ENCODE measurements at regions not wholly inside any gene's neighbourhood (a gene's known extent, or its start where the extent isn't known, plus 50 kb on each side); places are given as distances from the start of the nearest gene placed in this dataset.

DNA sequence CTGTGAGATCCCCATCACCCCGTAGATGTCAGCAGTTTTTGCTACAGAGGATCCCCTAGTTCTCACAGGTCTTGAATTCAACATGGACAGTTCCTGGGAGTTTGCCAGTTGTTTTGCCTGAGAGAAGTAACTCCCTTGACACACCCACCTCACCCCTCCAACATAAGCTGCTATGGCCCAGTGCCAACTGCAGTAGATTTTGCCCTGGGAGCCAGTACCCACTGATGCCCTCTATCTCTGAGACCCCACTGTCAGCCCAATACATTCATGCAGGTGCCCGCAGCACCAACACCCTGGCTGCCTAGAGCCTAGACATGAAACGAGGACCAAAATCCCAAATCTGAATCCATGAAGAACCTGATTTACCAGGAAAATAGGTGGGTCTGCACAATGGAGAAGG lies 583.9 kb upstream of the CTNND2 start:
- no peaks in the 10 kb centered on the region for H3F3A ChIP-seq (ENCODE audit: control insufficient read depth, insufficient read depth)
- H3K4me3 ChIP-seq (ENCODE audit: low read length), result no peak overlapping the region
- H3K9me3 ChIP-seq (ENCODE audit: control insufficient read depth, insufficient read depth, low read length), result no peaks in the 10 kb centered on the region
- no peaks in the 10 kb centered on the region for H3K4me1 ChIP-seq (ENCODE audit: control insufficient read depth, low read length)
- no peak overlapping the region for H3K4me2 ChIP-seq (ENCODE audit: low read length)
- no peaks in the 10 kb centered on the region for H3K27me3 ChIP-seq (ENCODE audit: control insufficient read depth, low read length)
- no peaks in the 10 kb centered on the region for H3K36me3 ChIP-seq (ENCODE audit: control insufficient read depth, low read length)
- no peak overlapping the region for H3K27ac ChIP-seq (ENCODE audit: low read depth, low read length)
- no peak for TF ChIP-seq EZH2phosphoT487 (IDR thresholded peaks at IDR 0.05; ENCODE audit: borderline replicate concordance, low read length)
- TF ChIP-seq, protein P1, sequence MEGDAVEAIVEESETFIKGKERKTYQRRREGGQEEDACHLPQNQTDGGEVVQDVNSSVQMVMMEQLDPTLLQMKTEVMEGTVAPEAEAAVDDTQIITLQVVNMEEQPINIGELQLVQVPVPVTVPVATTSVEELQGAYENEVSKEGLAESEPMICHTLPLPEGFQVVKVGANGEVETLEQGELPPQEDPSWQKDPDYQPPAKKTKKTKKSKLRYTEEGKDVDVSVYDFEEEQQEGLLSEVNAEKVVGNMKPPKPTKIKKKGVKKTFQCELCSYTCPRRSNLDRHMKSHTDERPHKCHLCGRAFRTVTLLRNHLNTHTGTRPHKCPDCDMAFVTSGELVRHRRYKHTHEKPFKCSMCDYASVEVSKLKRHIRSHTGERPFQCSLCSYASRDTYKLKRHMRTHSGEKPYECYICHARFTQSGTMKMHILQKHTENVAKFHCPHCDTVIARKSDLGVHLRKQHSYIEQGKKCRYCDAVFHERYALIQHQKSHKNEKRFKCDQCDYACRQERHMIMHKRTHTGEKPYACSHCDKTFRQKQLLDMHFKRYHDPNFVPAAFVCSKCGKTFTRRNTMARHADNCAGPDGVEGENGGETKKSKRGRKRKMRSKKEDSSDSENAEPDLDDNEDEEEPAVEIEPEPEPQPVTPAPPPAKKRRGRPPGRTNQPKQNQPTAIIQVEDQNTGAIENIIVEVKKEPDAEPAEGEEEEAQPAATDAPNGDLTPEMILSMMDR (IDR thresholded peaks at IDR 0.05; ENCODE audit: low read depth, low read length, poor library complexity, severe bottlenecking), result no peak
- no peaks in the 10 kb centered on the region for H3K79me2 ChIP-seq (ENCODE audit: control insufficient read depth, low read length)
- no peaks in the 10 kb centered on the region for H4K20me1 ChIP-seq (ENCODE audit: control insufficient read depth, insufficient read depth, low read depth, low read length)
- H3K9me2 ChIP-seq (replicated peaks; ENCODE audit: control insufficient read depth, low read length), result no peaks in the 10 kb centered on the region

DNA sequence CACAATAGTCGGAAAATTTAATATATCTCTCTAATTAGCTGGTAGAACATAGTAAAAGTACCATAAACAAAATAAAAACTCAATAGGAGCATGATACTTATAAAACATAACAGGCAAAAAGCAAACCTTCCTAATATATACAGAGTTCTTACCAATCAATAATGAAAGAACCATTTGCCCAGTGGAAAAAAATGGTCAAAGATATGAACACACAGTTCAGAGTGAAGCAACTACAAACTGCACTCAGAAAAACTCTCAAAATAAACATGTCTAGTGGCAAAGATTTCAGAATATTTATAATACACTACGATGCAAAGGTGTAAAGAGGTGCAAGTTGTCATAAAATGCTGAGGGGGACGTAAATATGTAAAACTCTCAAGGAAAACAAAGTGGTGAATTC lies 576.2 kb upstream of the CTNND2 start:
- Histone ChIP-seq H3K4me1 (ENCODE audit: control insufficient read depth, low read length) (no peaks in the 10 kb centered on the region), H3K79me2 (ENCODE audit: control insufficient read depth, low read length) (no peaks in the 10 kb centered on the region), H3K27me3 (ENCODE audit: control insufficient read depth, low read length) (no peaks in the 10 kb centered on the region), H3K9me3 (ENCODE audit: control insufficient read depth, insufficient read depth, low read length) (no peaks in the 10 kb centered on the region), H3K4me2 (ENCODE audit: low read length) (no peak overlapping the region), H4K20me1 (ENCODE audit: control insufficient read depth, insufficient read depth, low read depth, low read length) (no peaks in the 10 kb centered on the region), H3K36me3 (ENCODE audit: control insufficient read depth, low read length) (no peaks in the 10 kb centered on the region), H3F3A (ENCODE audit: control insufficient read depth, insufficient read depth) (no peaks in the 10 kb centered on the region), H3K27ac (ENCODE audit: low read depth, low read length) (no peak overlapping the region), H3K9me2 (replicated peaks; ENCODE audit: control insufficient read depth, low read length) (no peaks in the 10 kb centered on the region), H3K4me3 (ENCODE audit: low read length) (no peak overlapping the region)
- no peak for TF ChIP-seq EZH2phosphoT487 (IDR thresholded peaks at IDR 0.05; ENCODE audit: borderline replicate concordance, low read length)
- TF ChIP-seq, protein P1 (IDR thresholded peaks at IDR 0.05; ENCODE audit: low read depth, low read length, poor library complexity, severe bottlenecking), result no peak

DNA sequence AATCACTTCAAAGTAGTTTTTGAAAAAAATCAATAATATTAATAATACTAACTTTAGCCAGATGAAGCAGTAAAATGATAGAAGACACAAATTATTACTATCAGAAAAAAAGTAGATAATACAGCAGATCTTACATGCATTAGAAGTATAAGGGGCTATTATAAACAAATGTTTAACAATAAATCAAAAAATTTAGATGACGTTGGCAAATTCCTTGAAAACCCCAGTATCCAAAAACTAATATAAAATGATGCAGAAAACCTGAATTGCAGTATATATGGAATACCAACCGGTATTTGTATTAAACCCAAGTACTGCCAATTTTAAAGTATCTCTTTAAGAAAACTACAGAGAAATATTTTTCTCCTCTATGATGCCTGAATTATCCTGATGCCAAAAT lies 573.3 kb upstream of the CTNND2 start:
- Histone ChIP-seq H3K9me2 (replicated peaks; ENCODE audit: control insufficient read depth, low read length) (no peaks in the 10 kb centered on the region), H3F3A (ENCODE audit: control insufficient read depth, insufficient read depth) (no peaks in the 10 kb centered on the region), H3K79me2 (ENCODE audit: control insufficient read depth, low read length) (no peaks in the 10 kb centered on the region), H3K27ac (ENCODE audit: low read depth, low read length) (no peak overlapping the region), H3K4me2 (ENCODE audit: low read length) (no peak overlapping the region), H3K36me3 (ENCODE audit: control insufficient read depth, low read length) (no peaks in the 10 kb centered on the region), H3K4me1 (ENCODE audit: control insufficient read depth, low read length) (no peaks in the 10 kb centered on the region), H4K20me1 (ENCODE audit: control insufficient read depth, insufficient read depth, low read depth, low read length) (no peaks in the 10 kb centered on the region), H3K27me3 (ENCODE audit: control insufficient read depth, low read length) (no peaks in the 10 kb centered on the region), H3K9me3 (ENCODE audit: control insufficient read depth, insufficient read depth, low read length) (no peaks in the 10 kb centered on the region), H3K4me3 (ENCODE audit: low read length) (no peak overlapping the region)
- no peak for TF ChIP-seq EZH2phosphoT487 (IDR thresholded peaks at IDR 0.05; ENCODE audit: borderline replicate concordance, low read length)
- TF ChIP-seq, protein P1 (IDR thresholded peaks at IDR 0.05; ENCODE audit: low read depth, low read length, poor library complexity, severe bottlenecking), result no peak

DNA sequence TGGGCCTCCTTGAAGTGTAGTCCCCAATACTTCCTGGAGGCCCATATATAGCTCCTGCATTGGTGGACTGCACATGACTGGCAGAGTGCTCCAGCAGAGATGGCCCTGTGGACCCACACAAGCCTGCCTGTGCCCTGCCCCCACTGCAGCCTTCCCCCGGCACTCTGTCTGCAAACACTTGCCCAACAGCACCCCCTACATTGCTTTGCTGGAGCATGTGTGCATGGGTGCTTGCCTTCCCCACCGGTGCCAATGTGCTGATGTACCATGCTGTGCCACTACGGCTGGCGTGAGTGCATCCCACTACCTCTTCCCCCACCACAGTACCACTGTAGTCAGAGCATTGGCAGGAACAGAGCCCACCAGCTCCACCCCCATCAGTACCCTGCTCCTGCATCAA lies 563.6 kb upstream of the CTNND2 start:
- no peak overlapping the region for H3K4me3 ChIP-seq (ENCODE audit: low read length)
- TF ChIP-seq, protein P1 (IDR thresholded peaks at IDR 0.05; ENCODE audit: low read depth, low read length, poor library complexity, severe bottlenecking), result no peak
- no peak for TF ChIP-seq EZH2phosphoT487 (IDR thresholded peaks at IDR 0.05; ENCODE audit: borderline replicate concordance, low read length)

More for the DNA sequence above, 563.6 kb upstream of the CTNND2 start:
- Histone ChIP-seq H4K20me1 (ENCODE audit: control insufficient read depth, insufficient read depth, low read depth, low read length) (no peaks in the 10 kb centered on the region), H3K9me2 (replicated peaks; ENCODE audit: control insufficient read depth, low read length) (no peaks in the 10 kb centered on the region), H3K27ac (ENCODE audit: low read depth, low read length) (no peak overlapping the region), H3K27me3 (ENCODE audit: control insufficient read depth, low read length) (no peaks in the 10 kb centered on the region), H3F3A (ENCODE audit: control insufficient read depth, insufficient read depth) (no peaks in the 10 kb centered on the region), H3K79me2 (ENCODE audit: control insufficient read depth, low read length) (no peaks in the 10 kb centered on the region), H3K4me2 (ENCODE audit: low read length) (no peak overlapping the region), H3K9me3 (ENCODE audit: control insufficient read depth, insufficient read depth, low read length) (peaks cover 4% of the 10 kb centered on the region; the same call in 1 of the 2 replicates), H3K4me1 (ENCODE audit: control insufficient read depth, low read length) (no peaks in the 10 kb centered on the region), H3K36me3 (ENCODE audit: control insufficient read depth, low read length) (no peaks in the 10 kb centered on the region)

Measured in DOHH2 (cell line).